HL-60/S4 treated with phorbol 12-myristate 13-acetate at 8.2 ng/mL for 4 days and 3 days (cell line): ENCODE measurements at regions not wholly inside any gene's neighbourhood (a gene's known extent, or its start where the extent isn't known, plus 50 kb on each side); places are given as distances from the start of the nearest gene placed in this dataset.
"Not testable (repeated sequence)": the region's sequence is repeated elsewhere in the genome, so short reads cannot be mapped to it uniquely, and the experiment has no call there.

Source experiments
- in situ Hi-C: fragments of 300-500 bp; cut with MboI; formaldehyde crosslinking; loops from 2 replicates; pipeline ENCODE4 v1.15.0; 2022; ENCODE audit warnings: low sequenced_read_pairs

DNA sequence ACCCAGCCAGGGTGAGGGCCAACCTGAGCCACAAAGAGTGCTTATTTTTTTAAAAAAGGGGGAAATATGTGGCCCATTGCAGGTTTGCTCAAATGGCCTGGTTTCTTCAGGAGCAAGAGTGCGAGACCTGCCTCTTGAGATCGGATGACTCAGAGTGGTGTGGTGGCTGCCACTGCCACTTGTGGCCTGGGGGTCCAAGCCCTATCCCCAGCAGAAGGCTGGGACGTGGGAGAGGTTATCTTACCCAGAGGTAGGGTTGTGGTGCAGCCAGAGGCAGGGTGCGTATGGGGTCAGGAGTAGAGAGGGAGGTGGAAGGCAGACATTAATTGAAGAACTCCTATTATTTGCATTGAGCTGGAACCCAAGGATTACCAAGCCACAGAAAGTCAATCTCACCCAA is 83.2 kb upstream of the SMAD3 start:
- in situ Hi-C loops = no loop called here

DNA sequence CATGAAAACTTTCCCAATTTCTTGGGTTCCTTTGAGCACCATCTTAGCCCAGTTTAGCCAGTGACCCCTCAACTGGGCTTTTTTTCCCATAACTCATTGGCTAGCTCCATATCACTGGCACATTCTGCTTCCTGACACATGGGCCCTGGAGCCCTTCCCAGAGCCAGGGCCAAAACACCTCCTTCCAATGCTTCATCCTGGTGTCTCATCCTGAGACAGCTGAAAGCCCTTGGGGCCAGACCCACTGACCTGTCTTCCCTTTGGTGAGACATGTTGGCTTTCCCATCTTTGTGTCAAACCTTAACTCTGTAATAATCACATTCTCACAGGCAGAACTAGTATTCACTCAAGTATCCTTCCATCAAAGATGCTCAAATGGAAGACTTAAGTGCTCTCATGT is 82.6 kb upstream of the SMAD3 start:
- in situ Hi-C loops = no loop called here

DNA sequence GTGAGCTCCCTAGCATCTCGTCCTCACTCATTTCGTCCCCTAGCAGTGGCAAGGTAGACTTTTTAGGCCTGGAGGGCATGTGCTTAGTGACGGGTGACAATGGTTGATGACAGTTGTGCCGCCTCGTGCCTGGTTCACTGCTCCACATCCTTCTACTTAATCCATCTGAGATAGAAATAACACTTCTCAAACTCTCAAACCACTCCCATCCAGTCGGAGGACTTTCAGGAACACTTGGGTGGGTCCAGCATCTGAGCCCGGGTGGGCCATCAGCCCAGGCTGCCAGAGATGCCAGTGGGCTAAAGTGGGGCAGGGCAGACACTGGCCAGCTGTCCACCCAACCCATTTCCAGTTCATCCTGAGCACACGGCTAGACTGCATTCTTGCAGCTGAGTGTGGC is 79.7 kb upstream of the SMAD3 start:
- in situ Hi-C loops = no loop called here

DNA sequence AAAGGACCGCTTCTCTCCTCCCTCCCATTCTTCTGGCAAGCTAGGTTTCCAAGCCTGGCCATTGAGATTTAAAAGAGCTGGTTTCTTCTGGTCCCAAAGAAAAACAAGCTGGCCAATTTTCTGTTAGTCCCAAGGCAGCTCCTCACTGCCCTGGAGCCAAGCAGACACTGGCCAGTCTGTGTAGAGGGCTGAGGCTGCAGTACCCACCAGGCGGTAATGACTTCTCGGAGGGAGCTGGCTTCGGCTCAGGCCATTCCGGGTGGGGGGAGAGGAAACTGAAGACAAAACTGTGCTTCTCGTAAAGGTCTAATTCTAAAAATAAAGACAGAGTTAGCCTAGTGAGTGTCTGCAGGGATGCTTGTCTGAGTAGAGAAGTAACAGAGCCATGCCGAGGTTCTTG is 78.5 kb upstream of the SMAD3 start:
- in situ Hi-C loops = no loop called here

DNA sequence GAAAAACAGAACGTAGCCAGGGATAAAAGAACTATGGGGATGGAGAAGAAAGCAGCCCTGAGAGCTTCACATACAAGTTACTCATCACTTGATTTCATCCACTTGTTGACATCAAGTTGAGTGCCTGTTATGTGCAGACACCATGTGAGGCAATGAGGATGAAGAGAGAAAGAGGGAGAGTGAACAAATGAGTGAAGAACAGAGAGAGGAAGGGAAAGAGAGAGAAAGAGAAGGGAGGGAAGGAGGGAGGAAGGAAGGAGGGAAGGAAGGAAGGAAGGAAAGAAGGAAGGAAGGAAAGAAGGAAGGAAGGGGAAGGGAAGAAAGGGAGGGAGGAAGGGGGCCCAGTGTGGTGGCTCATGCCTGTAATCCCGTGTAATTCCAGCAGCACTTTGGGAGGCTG is 72.3 kb upstream of the SMAD3 start:
- in situ Hi-C loops = no loop called here

DNA sequence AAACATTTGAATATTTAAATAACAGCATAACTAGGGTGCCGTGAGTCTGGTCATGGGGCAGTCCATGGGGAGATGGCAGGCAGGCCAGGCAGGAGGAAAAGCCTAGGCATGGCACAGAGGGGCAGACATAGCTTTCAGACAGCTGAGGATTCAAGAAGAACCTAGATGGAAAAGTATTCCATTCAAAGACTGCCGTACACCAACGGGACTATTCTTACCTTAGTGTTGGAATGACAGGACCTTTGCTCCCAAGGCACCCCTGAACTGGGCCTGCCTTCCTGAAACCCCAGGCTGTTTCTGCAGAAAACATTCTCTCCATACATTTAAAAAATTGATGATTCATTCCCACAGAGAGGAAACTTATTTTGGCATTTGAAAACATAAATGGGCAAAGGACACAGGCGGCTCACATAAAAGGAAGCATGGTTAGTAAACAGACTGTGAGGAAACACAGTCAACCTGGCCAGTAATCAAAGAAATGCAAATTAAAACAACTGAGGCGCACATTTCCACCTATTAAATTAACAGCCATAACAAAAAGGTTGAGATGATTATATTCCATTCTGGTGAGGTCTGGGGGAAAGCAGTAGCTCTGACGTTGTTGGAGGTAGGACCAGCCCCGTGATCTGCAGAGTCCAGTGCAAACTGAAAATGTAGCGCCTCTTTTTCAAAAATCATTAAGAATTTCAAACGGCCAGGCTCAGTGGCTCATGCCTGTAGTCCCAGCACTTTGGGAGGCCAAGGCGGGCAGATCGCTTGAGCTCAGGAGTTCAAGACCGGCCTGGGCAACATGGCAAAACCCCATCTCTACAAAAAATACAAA is 71.3 kb upstream of the SMAD3 start:
- in situ Hi-C loops = no loop called here

DNA sequence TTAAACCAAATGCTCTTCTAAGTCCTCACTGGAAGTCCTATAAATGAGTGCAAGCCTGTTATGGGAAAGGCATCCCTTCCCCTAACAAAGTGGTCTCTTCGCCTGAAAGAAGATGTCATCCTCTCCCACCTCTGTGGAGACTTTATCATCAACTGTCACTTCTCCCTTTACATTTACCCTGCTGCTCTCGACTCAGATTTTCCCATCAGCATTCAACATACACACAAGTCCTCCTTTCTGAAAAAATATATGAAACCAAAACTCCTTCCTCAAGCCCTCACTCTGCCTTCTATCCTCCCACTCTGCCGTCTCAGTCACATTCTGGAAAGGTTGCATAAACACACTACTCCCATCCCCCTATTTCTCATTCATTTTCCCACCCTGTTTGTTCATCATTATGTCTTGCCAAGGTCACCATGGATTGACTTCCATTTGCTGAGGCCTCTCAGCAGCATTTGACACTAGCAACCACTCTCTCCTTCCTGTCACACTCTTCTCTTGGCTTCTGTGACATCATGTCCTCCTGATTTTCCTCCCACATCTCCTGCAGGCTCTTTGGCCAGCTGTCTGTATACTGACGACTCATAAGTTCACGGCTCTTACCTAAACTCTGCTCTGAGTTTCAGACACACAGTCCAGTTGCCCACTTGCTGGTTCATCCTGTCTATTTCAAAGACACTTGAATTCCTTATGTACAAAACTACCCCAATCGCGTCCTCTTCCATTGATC is 70.3 kb upstream of the SMAD3 start:
- in situ Hi-C loops = no loop called here

DNA sequence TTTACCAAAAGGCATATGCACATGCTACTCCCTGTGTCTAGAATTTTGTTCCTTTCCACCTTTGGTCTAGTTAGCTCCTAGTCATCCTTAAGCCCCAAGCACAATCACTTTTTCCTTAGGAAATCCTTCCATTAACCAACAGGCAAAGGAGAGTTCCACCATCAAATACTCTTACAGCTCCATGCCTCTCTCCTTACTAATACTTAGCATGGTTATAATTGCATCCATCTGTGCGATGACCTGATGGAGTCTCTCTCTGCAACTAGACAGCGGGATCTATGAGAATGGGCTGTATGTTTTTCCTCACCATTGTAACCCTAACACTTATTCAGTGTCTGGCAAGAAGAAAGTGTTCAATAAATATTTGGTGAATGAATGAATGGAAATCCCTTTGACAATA is 69.3 kb upstream of the SMAD3 start:
- in situ Hi-C loops = no loop called here

DNA sequence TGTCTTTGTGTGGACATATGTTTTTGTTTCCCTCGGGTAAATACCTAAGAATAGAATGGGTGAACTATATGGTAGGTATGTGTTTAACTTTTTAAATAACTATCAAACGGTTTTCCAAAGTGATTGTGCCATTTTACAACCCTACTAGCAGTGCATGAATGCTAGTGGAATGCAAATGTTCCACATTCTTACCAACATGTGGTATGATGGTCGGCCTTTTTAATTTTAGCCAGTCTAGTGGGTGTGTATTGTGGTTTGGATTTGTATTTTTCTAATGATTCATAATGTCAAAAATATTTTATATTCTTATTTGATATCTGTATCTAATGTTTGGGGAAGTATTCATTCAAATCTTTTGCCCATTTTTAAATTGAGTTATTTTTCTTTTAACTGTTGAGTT is 68.2 kb upstream of the SMAD3 start:
- in situ Hi-C loops = no loop called here

DNA sequence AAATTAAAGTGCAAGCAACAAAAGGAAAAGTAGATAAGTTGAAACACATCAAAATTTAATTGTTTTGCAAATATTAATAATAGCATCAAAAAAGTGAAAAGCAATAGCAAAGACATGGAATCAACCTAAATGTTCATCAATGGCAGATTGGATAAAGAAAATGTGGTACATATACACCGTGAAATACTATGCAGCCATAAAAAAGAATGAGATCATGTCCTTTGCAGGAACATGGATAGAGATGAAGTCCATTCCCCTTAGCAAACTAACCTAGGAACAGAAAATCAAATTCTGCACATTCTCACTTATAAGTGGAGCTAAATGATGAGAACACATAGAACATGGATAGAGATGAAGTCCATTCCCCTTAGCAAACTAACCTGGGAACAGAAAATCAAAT is 67.2 kb upstream of the SMAD3 start:
- in situ Hi-C loops = not testable (repeated sequence)

DNA sequence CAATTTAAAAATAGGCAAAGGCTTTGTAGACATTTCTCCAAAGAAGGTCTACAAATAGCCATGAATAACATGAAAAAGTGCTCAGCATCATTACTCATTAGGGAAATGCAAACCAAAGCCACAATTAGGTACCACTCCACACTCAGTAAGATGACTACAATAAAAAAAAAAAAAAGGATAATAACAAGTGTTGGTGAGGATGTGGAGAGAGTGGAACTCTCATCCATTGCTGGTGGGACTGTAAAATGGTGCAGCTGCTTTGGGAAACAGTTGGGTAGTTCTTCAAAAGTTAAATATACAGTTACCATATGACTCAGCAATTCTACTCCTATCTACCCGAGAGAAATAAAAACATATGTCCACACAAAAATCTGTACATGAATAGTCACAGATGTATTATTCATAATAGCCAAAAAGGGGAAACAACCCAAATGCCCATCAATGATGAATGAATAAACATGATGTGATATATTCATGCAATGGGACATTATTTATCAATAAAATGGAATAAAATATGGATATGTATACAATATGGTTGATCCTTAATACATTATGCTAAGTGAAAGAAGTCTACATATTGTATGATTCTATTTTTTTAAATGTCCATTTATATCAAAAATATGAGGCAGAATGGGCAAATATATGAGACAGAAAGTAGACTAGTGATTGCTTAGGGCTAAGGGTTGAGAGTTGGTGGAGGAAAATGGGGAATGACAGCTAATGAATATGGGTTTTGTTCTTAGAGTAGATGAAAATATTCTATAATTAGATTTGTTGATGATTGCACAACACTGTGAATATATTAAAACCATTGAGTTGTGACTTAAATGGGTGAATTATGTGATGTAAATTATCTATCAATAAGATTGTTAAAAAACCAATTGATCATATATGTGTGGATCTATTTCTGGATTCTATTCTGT is 66.1 kb upstream of the SMAD3 start:
- in situ Hi-C loops = no loop called here

DNA sequence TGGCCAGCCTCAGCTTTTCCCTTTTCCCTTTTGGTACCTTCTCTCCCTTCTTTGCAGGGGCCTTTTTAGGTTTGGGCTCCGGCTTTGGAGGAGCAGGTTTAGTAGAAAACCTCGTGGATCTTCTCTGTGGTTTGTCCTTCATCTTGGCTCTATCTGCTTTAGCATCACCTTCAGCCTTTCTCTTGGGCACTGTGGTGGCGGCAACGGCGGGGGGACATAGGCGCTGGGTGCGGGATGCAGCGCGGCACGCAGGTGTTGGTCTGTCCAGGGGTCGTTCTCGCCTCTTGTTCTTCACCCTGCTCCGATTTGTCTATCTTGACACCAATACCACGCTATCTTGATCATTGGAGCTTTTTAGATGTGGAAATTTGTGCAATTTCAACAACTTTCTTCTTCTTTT is 64.5 kb upstream of the SMAD3 start:
- in situ Hi-C loops = no loop called here

DNA sequence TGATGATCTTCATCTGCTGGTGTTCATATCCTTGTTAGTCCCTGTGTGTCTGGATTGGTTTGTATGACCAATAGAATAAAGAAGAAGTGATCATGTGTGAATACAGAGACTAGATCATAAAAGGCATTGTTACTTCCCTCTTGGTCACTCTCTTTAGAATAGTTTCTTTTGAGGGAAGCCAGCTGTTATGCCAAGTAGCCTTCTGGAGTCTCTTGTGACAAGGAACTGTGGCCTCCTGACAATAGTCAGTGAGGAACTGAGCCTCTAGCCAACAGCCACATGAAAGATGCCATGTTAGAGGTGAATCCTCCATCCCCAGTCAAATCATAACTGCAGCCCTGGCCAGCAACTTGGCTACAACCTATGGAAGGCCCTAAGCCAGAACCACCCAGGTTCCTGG is 63.0 kb upstream of the SMAD3 start:
- in situ Hi-C loops = no loop called here

DNA sequence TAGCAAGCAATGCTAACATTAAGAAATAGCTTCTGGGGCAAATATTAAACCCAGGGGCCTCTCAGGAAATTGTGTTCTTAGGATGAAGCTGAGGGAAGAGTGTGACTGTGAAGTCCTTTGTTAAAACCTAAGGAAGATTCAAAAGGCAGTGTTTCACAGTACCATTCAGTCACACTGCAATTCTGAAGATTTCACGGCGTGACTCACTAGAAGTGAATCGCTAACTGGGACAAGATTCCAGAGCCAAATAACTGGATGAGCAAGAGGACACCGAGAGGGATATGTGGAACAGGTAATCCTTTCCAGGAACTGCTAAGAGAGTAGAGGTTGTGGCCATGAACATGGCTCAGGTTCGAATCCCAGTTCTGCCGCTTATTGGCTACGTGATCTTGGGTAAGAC is 61.8 kb upstream of the SMAD3 start:
- in situ Hi-C loops = no loop called here

DNA sequence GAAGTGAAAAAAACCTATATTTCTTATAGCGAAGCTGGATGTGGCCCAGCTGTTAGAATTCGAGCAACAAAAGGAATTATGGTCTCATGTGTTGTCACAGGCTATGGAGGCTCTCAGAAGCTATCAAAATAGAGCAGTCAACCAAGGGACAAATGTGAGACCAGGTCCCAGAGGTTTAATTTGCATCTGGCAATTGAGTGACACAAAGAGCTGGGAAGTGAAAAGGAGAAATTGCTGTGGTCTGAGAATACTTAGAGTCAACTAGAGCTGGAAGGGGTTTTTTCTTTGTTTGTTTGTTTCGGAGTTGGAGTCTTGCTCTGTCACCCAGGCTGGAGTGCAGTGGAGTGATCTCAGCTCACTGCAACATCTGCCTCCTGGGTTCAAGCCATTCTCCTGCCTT is 61.3 kb upstream of the SMAD3 start:
- in situ Hi-C loops = no loop called here

DNA sequence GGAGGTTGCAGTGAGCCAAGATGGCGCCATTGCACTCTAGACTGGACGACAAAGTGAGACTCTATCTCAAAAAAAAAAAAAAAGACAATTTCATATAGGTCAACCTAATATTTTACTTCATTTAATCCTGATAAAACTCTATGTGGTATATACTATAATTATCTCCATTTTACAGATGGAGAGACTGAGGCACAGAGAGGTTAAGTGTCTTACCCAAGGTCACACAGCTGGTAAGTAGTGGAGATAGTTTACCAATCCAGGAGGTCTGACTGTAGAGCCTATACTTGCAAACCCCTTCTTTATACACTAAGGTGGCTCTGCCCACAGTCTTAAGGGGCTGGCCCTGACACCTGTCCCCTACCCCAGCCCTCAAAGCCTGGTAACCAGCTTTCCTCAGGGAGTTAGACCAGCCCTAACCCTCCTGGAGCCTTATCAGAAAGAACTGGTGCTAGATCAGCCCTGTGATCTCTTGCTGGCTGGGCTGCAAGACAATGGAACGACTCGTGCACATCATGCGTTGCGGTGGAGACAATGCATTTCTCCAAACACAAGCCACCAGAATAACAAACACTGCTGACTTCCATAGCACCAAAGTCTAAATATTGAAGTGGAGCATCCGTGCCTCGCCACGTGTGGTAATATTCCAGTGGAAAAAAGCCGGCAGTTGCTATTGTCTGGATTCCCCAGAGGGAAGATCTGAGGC is 60.0 kb upstream of the SMAD3 start:
- in situ Hi-C loops = no loop called here

DNA sequence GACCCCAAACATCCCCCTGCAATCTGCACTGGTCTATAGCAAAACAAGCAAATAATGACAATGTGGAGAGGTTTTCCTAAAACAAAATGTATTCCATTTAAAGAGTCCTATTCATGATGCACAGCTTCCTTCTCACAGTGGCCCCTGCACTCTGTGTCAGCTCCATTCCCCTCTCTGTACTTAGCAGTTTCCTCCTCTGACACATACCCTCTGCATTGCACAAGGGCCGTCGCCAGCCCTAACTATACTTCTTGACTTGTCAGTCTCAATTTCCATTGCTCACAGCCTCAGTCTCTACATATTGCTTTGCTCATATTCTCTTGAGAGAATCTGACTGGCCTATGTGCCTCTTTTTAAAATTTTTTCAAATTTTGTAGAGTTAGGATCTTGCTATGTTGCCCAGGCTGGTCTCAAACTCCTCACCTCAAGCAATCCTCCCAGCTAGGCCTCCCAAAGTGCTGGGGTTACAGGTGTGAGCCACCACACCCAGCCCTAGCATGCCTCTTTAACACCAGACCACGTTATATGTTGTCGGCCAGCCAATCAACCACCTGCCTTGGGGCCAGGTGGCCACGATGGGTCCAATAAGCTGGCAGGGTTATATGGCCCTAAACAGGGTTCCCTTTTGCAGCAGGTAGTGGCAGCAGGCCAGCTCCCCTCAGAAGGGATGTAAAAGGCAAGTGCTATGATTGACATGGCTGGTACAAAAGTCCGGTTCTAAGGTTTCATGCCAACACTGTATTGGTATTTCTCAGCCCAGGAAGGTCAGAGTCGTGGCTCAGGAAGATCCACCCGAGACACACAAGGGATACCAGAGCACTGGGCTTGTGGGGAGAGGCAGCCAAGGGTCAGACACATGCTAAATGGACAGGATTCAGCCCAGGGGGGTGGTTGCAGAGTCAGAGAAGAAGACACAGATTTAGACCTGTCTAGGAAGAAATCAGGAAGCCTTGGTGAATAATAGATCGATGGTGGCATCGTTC is 59.0 kb upstream of the SMAD3 start:
- in situ Hi-C loops = no loop called here

DNA sequence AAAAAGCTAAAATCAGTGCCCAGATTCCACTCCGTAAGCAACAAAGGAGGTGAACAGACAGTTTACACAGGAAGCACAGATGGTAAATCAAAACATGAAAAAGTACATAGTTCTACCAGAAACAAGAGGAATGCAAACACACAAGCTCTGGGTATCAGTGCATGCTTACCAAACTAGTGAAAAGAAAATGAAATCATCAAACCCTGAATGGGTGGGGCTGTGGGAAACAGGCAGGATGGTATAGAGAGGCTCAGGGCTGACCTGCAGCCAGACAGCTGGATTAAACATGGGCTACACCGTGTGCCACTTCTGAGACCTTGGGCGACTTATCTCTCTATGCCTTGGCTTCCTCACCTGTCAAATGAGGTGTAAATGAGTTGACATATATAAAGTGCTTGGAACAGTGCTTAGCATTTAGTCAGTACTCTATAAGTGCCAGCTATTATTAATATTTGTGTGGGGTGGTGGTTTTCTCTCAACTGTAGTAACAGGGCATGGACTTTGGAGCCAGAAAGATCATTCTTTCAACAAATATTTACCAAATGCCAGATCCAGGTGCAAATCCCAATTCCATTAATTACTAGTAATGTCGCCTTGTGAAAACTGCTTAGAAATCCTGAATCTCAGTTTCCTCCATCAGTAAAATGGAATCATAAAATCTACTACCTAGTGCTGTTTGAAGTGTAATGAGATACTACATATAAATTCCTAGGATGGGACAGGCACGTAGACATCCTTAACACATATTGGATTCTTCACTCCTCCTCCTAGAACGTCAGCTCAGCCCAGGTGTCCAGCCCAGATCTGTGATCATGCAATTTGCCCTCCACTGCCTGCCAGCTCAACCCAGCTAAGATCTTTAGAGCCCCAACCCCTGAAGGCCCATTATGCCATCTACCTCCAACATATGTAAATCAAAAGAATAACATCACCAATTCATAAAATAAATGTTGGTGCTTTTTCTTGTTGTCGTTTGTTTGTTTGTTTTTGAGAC is 55.5 kb upstream of the SMAD3 start:
- in situ Hi-C loops = no loop called here
